Right ventricle myocardium superior (tissue), 1 donor: ENCODE measurements at regions not wholly inside any gene's neighbourhood (a gene's known extent, or its start where the extent isn't known, plus 50 kb on each side); places are given as distances from the start of the nearest gene placed in this dataset.

Experiments
- ATAC-seq: fragments of 200-7000 bp; cut with Tn5 transposase; one replicate; pipeline ENCODE4 v1.9.1; 2020; ENCODE audit warnings: mild to moderate bottlenecking; ENCODE audit not compliant: poor library complexity
- DNase-seq: peaks from one replicate; pipeline ENCODE4 v3.0.0-alpha.2; 2020
- intact Hi-C: fragments of 100-400 bp; cut with DNase I; formaldehyde crosslinking; loops from one replicate; pipeline ENCODE4 v1.11.2; 2022
- donor health status: DM: no; HTN: yes; CAD: no; lungs with severe emphysema.

DNA sequence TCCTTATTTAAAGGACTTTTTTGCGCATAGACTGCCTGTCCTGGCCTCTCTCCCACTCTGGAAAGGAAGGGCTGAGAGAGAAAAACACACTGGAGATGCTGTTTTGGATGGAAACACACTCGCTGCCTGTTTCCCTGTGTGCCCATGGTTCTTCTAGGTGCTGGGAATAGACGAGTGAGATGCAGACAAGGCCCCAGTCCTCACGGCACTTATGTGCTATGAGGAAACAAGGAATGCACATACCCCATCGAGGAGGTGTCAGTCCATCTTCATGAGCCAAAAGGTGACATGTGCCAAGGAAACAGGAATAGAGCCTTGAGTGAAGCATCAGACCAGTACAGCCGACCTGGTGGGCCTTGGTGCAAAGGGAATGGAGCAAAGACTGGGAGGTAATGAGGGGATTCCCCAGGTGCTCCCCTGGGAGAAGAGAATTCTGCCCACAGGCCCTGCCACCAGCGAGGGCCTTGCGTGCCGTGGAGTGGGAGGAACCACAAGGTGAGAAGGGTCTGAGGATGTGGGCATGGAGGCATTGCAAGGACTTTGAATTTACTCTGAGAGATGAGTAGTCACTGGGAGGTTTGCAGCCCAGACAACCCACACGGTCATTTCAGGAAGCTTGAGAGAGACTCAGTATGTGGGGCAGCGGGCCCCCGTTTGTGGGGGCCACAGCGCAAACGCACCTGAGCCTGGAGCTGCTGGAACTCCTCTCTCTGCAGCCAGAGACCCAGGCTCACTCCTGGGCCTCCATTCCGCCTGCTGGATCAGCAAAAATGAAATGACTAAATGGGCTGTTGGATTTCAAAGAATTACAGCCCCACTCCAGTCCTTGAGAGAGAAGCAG is 197.5 kb upstream of the COPS8 start:
- intact Hi-C loops, result no loop called here
- no peak for ATAC-seq
- no peak for DNase-seq

- intact Hi-C loops, result no loop called here
- DNase-seq (no peak), ATAC-seq (no peak)
Observed at GRCh38 chr2:236888794-236889780, 196.6 kb upstream of the COPS8 start.

DNA sequence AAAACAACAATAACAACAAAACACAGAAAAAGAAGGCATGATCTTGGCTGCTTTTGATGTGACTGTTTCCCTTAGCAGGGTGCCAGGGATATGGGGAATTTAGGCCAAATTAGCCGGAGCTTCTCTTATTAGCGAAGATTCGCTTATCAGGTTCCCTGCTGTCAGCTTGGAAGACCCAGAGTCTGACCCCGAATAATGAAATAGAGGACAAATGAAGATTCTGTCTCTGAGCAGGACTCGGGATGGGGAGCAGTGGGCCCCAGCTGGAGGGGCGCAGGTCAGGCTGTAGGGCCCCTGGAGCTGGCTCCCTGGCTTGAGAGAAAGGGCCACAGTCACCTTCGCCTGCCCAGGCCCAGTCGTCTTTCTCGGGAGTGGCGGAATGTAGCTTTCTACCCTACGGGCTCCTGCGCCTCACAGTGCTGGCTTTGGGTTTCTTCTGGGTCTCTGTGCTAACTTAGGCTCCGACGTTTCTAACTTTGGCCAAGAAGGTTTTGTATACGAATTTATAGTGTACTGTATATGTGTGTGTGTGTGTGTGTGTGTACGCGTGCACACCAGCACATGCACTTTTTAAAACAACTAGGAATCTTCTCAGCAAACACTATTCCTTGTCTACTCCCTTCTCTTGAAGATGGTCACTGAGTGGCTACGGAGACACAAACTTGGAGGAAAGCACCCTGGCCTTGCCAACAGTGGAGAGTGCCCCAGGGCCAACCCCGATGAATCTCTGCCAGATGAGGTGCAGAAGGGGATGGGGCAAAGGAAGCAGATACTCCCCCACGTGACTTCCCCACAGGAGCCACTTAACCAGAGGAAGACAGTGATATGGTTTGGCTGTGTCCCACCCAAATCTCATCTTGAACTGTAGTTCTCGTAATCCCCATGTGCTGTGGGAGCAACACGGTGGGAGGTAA is 195.6 kb upstream of the COPS8 start:
- no peak for DNase-seq
- no peak for ATAC-seq
- intact Hi-C loops, result no loop called here

DNA sequence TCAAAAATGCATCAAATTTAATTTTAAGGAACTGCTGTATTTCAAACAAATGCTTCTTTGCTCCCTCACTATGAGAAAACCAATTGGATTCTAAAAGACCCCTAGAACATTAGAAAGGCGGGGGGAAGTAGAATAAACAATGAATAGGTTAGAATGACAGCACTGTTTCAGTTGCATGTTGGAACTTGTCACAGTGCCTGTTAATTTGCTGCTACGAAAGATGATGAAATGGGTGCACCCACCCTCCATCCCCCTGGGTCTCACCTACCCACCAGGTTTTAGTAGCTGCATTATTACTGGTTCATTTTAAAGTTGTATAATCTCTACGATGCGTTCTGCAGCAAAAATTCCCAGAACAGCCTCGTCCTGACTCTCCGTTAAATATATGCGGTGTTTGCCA is 193.0 kb upstream of the COPS8 start:
- ATAC-seq, result no peak
- no peak for DNase-seq
- intact Hi-C loops, result no loop called here

DNA sequence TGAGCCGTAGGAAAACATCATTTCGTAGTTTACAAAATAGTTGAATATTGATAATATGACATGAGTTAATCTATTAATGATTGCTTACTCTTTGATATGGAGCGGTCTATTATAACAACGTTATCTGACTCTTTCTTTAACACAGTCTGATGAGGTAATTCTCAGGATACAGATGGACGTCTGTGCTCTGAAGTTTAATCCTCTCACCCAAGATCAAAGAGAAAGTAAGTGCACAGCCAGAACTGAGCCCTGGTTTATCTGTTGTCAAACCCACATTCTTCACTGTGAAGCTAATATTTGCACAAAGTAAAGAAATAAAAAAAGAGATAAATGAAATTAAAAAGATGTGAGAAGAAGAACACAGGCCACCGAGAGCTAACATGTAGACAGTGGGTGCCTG is 190.9 kb upstream of the COPS8 start:
- DNase-seq, result no peak
- no peak for ATAC-seq
- intact Hi-C loops, result no loop called here

- ATAC-seq (no peak), DNase-seq (no peak)
- intact Hi-C loops, result no loop called here
Observed at GRCh38 chr2:236895497-236895896, 190.2 kb upstream of the COPS8 start.

DNA sequence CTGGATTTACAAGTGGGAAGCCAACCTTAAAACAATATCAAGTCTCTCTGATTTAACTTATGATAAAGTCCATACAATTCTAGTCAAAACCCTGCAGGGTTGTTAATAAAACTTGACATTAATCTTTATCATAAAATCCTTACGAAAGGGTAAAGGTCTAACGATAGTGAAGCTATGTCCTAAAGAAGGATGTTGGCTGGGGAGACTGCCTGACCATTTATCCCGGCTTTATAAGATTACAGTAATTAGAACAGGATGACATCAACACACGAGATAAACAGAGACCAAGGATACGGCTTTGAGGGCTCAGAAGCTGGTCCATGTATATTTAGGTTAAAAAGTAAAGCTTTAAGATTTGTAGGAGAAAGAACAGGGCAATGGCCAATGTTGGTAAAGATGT is 189.0 kb upstream of the COPS8 start:
- ATAC-seq (no peak), DNase-seq (no peak)
- intact Hi-C loops, result no loop called here

DNA sequence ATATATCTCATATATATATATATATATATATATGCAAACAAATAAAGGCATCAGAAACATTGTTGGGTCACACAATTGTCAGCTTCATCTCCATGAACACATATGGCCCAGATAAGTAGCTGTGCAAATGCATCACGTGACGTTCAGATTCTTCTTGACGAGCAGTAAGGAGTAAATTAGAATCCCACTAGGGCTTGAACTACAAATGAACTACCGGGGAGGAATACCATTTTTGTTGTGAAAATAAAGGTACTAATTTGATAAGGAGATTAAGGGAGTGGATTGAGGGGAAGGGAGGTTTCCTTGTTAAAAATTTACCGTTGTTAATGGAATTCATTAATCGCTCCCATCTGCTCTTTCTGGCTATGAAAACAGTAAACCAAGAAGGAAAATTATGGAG is 186.5 kb upstream of the COPS8 start:
- DNase-seq (no peak), ATAC-seq (no peak)
- intact Hi-C loops, result no loop called here

GRCh38 chr2:236899950-236900640 is 185.6 kb upstream of the COPS8 start:
- DNase-seq (no peak), ATAC-seq (no peak)
- intact Hi-C loops, result no loop called here

- ATAC-seq, result no peak
- DNase-seq, result no peak
- intact Hi-C loops, result no loop called here
Observed at GRCh38 chr2:236901956-236902355, 183.7 kb upstream of the COPS8 start.

DNA sequence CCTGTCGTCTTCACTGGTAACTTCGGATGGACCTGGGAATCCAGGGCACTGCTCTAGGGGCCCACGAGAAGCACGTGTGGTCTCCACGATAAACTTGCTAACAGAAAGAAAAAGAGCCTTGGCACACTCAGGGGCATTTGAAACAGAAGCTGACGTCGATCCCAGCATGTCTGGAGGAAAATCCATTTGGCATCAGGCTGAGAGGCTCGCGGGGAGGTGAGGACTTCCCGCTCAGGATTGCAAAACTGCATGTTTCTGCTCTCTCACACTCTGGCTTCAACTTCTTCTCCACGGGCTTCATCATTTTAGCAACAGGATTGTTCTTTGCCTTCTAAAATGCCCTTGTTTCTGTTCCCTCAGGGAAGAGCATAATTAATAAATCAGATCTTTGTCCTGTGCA is 181.7 kb upstream of the COPS8 start:
- no peak for ATAC-seq
- intact Hi-C loops, result no loop called here
- DNase-seq, result no peak

- intact Hi-C loops, result no loop called here
- no peak for ATAC-seq
- DNase-seq, result no peak
Observed at GRCh38 chr2:236904389-236905263, 181.1 kb upstream of the COPS8 start.

DNA sequence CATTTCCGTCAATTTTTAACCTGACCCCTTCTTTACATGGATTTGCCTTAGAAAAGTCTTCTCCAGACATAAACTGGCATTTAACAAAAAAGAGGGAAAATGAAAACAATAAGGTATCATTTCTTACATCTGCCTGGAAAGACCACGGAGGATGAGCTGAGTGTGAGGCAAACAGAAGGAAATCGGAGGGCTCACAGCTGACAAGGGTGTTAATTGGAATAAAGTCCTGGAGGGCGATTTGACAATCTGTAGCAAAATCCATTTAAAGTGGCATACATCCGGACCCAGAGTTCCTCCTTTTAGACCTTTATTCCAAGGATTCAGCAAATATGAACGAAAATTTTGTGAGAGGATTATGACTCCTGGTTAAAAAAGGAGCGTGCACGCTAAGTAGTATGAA is 179.7 kb upstream of the COPS8 start:
- no peak for ATAC-seq
- intact Hi-C loops, result no loop called here
- DNase-seq, result no peak

DNA sequence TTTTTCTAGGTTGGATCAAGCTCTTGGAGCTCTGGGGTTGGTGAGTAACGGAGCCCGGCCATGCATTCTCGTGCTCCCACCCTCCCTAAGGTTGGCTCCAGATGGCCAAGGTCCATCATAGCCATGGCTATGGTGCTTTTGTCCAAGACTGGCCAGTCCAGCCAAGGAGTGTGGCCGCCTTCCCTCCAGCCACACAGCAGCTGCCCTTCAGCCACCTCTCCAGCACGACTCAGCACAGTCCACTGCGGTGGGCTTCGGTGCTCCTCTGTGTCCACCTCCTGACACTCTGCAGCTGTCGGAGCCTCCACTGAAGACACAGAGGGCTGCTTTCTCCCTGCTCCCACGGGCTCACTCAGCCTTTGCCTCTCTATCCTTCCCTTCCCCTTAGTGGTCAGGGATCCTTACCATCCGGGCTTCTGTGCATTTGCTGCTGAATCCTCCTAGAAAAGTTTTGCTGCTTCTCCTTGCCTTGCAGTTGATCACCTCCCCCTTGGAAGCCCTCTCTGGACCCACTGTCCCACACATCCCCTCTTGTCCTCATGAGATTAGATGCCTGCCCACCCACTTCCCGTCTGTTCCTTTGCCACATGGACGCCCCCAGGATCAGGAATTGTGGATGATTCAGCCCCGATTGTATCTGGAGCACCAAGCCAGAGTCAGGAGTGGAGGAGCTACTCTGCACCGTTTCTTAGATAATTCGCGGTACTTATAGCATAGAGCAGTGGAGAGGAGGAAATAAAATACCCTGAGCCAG is 177.1 kb upstream of the COPS8 start:
- ATAC-seq, result no peak
- no peak for DNase-seq
- intact Hi-C loops, result no loop called here

- ATAC-seq, result no peak
- intact Hi-C loops, result no loop called here
Observed at GRCh38 chr2:236909193-236909504, 176.5 kb upstream of the COPS8 start.

DNA sequence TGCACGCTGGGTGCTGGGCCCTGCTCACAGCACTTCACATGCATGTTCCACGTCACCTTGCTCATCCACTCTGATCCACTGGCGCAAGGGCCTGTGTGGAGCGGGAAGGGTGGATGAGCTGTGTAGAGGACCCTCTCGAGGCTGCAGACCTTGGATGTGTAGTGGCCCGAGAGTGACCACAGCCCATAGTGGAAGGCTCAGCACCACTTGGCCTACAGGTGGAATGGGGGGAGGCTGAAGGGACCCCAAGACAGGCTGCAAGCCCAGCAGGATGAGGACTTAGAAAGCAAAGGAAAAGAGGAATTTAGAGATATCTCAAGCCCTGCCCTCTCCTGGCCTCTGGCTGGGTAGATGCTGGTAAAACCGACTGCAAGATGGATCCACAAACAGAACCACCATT is 175.9 kb upstream of the COPS8 start:
- intact Hi-C loops, result no loop called here
- no peak for ATAC-seq
- no peak for DNase-seq

More at GRCh38 chr2:236909193-236909504, 176.5 kb upstream of the COPS8 start:
- DNase-seq, result no peak
